Coronary artery (tissue), 2 donors: ENCODE measurements at regions not wholly inside any gene's neighbourhood (a gene's known extent, or its start where the extent isn't known, plus 50 kb on each side); places are given as distances from the start of the nearest gene placed in this dataset.
A peak's percentile ranks its signal among the peaks of the same experiment; 100 is the strongest.
"Not testable (repeated sequence)": the region's sequence is repeated elsewhere in the genome, so short reads cannot be mapped to it uniquely, and the experiment has no call there.

ENCODE experiments used
- DNase-seq: peaks from one replicate; pipeline ENCODE4 v3.0.0-alpha.2; 2017; ENCODE audit warnings: low spot score
- H3K27ac ChIP-seq, 2 donors: fragments of 200-600 bp; sonication (generic); one replicate each; pipeline ENCODE4 v1.5.1; 2016 to 2019
- H3K4me3 ChIP-seq: fragments of 200-600 bp; sonication (generic); 2 replicates; pipeline ENCODE4 v1.5.1; 2016; ENCODE audit warnings: mild to moderate bottlenecking, moderate library complexity
- TF ChIP-seq, protein P1 (sequence below): fragments of 200-600 bp; sonication (generic); IDR thresholded peaks from one replicate; pipeline ENCODE4 v1.5.1; 2019; ENCODE audit warnings: antibody characterized with exemption

DNA sequence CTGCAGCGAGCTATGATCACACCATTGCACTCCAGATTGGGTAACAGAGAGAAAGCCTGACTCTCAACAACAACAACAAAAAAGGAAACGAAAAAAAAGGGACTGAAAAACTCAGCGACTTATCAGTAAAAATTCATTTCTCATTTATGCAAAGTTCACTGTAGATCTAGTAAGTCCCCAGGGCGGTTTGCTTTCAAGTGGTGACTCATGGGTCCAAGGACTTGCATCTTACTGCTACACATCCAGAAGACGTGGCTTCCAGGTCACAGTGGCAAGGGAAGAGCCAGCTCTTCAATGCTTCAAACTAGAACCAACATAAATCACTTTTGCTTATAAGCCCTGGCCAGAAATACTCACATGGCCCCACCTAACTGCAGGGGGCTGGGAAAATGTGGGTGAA is 178.3 kb upstream of the AUTS2 start:
- no peak for DNase-seq
- TF ChIP-seq, protein P1, sequence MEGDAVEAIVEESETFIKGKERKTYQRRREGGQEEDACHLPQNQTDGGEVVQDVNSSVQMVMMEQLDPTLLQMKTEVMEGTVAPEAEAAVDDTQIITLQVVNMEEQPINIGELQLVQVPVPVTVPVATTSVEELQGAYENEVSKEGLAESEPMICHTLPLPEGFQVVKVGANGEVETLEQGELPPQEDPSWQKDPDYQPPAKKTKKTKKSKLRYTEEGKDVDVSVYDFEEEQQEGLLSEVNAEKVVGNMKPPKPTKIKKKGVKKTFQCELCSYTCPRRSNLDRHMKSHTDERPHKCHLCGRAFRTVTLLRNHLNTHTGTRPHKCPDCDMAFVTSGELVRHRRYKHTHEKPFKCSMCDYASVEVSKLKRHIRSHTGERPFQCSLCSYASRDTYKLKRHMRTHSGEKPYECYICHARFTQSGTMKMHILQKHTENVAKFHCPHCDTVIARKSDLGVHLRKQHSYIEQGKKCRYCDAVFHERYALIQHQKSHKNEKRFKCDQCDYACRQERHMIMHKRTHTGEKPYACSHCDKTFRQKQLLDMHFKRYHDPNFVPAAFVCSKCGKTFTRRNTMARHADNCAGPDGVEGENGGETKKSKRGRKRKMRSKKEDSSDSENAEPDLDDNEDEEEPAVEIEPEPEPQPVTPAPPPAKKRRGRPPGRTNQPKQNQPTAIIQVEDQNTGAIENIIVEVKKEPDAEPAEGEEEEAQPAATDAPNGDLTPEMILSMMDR = no peak
- Histone ChIP-seq H3K27ac (no peak overlapping the region), H3K4me3 (no peak overlapping the region)

DNA sequence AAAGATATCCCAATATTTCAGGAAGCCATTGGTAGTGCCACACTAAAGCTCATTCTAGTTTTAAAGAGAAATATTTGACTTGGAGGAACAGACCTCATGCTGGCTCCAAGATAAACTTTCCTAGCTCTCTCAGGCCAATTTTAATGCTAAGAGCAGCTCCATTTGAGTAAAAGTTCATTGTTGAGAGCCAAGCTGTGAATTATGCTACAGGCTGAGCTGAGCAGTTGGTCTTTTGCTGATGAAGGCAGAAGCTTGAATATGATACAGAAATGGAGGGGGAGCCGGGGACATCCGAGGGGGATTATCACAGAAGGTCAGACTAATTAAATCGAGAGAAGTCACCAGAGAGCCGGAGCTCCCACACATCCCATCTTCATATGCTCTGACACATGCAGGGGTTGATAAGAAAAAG is 175.7 kb upstream of the AUTS2 start:
- TF ChIP-seq, protein P1 = no peak
- DNase-seq = no peak
- no peak overlapping the region for H3K4me3 ChIP-seq
- peak overlapping the region in 1 of 2 donors; percentile 27 for H3K27ac ChIP-seq

DNA sequence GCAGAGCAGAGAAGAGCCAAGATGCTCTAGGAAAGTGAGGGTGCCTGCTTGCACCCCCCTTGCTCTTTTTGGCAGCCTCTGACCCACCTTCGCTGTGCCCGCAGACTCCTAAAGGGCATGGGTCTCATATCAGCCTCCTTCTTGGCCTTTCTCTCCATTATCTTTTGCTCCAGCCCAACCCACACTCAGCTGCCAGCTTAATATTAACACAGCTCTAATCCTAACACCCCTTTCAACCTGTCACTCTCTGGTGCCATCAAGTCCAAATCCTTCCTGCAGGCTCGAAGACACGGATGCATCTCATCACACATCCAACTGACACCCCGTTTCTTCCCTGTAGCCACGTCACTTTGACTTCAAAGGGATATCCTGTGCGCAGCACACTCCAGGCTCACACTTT is 171.6 kb upstream of the AUTS2 start:
- DNase-seq = no peak
- no peak overlapping the region for H3K27ac ChIP-seq
- H3K4me3 ChIP-seq = no peak overlapping the region
- TF ChIP-seq, protein P1 = no peak

DNA sequence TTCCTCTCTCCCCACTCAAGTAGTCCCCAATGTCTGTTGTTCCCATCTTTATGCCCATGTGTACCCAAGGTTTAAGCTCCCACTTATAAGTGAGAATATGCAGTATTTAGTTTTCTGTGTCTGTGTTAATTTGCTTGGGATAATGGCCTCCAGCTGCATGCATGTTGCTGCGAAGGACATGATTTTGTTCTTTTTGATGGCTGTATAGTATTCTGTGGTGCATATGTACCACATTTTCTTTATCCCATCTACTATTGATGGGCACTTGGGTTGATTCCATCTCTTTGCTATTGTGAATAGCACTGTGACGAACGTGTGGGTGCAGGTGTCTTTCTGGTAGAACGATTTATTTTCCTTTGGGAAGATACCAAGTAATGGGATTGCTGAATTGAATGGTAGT is 170.2 kb upstream of the AUTS2 start:
- TF ChIP-seq, protein P1 = no peak
- no peak for DNase-seq
- Histone ChIP-seq H3K27ac (no peak overlapping the region), H3K4me3 (no peak overlapping the region)

DNA sequence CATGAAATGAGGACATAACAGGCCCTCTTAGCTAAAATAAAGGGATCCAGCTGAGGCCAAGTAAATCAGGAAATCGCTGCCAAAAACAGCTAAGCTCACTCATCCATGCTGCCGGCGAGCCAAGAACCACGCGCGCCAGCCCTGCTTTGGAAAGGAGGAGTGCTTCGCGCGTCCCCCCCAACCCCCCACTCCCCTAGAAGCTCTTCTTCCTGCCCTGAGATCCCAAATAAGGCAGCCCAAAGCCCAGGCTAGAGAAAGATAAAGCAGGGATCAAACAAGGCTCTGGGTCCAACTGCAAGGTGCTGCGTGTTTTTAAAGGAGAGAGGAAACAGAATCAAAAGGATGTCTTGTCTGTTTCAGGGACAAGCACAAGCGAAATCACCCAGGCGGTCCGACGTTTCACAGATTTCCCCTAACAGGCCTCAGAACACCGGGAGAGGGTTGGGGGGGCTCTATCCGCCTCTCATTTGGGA is 168.3 kb upstream of the AUTS2 start:
- TF ChIP-seq, protein P1 = no peak
- H3K27ac ChIP-seq = no peak overlapping the region
- H3K4me3 ChIP-seq = peak overlapping the region; percentile 48
- no peak for DNase-seq

DNA sequence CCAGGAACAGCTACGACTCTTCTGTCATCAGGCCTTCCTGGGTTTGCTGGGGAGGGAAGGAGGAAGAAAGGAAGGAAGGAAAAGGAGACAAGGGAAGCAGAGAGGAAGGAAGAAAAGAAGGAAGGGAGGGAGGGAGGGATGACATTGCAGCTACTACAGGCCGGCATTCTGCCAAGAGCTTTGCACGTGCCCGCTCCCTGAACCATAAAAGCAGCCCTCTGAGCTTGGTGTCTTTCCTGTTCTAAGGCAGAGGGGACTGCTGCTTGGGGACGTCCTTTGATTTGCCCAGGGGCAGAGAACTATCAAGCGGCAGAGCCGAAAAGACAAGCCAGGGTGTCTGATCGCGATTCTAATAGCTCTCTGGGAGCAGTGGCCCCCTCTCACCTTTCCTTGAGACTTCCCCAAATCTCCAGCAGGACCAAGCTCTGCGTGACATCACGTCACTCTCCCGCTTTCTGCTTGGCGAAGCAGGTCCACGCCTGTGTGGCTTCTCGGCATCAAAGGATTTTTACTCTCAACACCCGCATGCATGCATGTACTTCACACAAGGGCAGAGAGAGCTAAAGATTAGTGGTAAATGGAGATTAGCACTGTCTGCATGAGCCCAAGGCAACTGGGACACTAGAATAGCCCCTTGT is 167.8 kb upstream of the AUTS2 start:
- no peak for DNase-seq
- H3K27ac ChIP-seq = no peak overlapping the region
- TF ChIP-seq, protein P1 = no peak
- peak overlapping the region; percentile 48 for H3K4me3 ChIP-seq

DNA sequence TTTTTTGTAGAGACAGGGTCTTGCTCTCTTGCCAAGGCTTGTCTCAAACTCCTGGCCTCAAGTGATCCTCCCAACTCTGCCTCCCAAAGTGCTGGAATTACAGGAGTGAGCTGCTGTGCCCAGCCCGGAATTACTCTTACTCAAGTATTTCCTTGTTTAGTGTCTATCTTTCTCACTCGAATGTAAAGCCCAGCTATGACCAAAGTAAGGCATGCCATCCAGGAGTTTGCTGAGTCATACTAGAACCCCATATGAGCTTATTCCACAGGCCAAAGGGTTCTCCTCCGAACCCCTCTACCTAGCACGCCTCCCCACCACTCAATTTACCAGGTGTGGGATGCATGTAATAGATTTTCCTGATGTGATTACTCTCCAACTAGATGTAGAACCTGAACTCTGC is 166.6 kb upstream of the AUTS2 start:
- TF ChIP-seq, protein P1 = no peak
- no peak for DNase-seq
- no peak overlapping the region for H3K4me3 ChIP-seq
- H3K27ac ChIP-seq = no peak overlapping the region

DNA sequence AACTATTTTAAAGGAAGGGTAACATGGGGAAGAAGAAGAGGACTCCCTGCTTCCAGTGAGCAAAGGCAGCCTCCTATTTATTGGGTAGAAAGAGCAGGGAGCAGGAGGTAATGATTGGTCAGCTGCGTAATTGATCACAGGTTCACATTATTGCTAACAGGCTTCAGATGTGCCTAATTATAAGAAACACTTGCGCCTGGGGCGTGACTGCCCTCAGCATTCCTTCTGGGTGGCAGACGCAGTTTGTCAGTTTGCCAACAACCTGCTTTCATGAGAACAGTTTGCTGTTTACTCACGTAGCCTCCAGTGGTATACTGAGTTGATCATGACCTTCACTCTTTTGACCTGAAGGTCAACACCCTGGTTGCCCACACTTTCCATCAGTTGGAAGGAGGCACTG is 166.0 kb upstream of the AUTS2 start:
- not testable (repeated sequence) for DNase-seq, H3K4me3 ChIP-seq, H3K27ac ChIP-seq
